Keratinocyte (primary cell): ENCODE measurements at regions not wholly inside any gene's neighbourhood (a gene's known extent, or its start where the extent isn't known, plus 50 kb on each side); places are given as distances from the start of the nearest gene placed in this dataset.

Experiments used
- DNase-seq: peaks from one replicate; pipeline ENCODE4 v3.0.0-alpha.2; 2011; ENCODE audit warnings: low read depth, missing footprints, low spot score
- FAIRE-seq: peaks from 2 replicates; lab custom pipeline; 2011; peaks lifted over from hg19 to GRCh38; lab: Jason Lieb, UNC
- H2AFZ ChIP-seq: 2 replicates; pipeline ENCODE4 v1.6.0; 2012; ENCODE audit warnings: low read length, control low read depth, inconsistent platforms; ENCODE audit not compliant: control insufficient read depth
- H3K27ac ChIP-seq: 2 replicates; pipeline ENCODE4 v1.5.1; 2011; ENCODE audit warnings: low read length; ENCODE audit not compliant: control insufficient read depth, insufficient read depth
- H3K27me3 ChIP-seq: 3 replicates; pipeline ENCODE4 v1.6.0; 2011; ENCODE audit warnings: low read length; ENCODE audit not compliant: control insufficient read depth, insufficient read depth; ENCODE audit errors: extremely low read depth
- H3K36me3 ChIP-seq, 2 experiments: 2 replicates in 1 of 2; 3 replicates in 1 of 2; pipeline ENCODE4 v1.5.1; 2011; ENCODE audit warnings: low read length in 2 of 2, mild to moderate bottlenecking in 1 of 2; ENCODE audit not compliant: control insufficient read depth in 2 of 2, insufficient read depth in 2 of 2; ENCODE audit errors: extremely low read depth in 1 of 2
- H3K4me1 ChIP-seq: 3 replicates; pipeline ENCODE4 v1.5.1; 2011; ENCODE audit warnings: low read length; ENCODE audit not compliant: control insufficient read depth, insufficient read depth; ENCODE audit errors: extremely low read depth
- H3K4me2 ChIP-seq: 3 replicates; pipeline ENCODE4 v1.6.0; 2011; ENCODE audit warnings: low read depth, low read length; ENCODE audit not compliant: control insufficient read depth, insufficient read depth; ENCODE audit errors: extremely low read depth
- H3K4me3 ChIP-seq, 3 experiments: fragments of 200-600 bp in 1 of 3; sonication (generic) in 1 of 3; 2 replicates in 2 of 3; 3 replicates in 1 of 3; pipeline ENCODE4 v1.5.1; 2011 to 2016; ENCODE audit warnings: low read length in 3 of 3, mild to moderate bottlenecking in 3 of 3, control low read depth in 2 of 3, inconsistent platforms in 1 of 3, low read depth in 1 of 3, mixed read lengths in 1 of 3, mixed run types in 1 of 3, moderate library complexity in 1 of 3; ENCODE audit not compliant: control insufficient read depth in 2 of 3, insufficient read depth in 2 of 3; ENCODE audit errors: extremely low read depth in 1 of 3
- H3K79me2 ChIP-seq: 2 replicates; pipeline ENCODE4 v1.6.0; 2012; ENCODE audit warnings: low read length; ENCODE audit not compliant: control insufficient read depth, insufficient read depth
- H3K9ac ChIP-seq: 3 replicates; pipeline ENCODE4 v1.6.0; 2011; ENCODE audit warnings: low read length; ENCODE audit not compliant: control insufficient read depth, insufficient read depth; ENCODE audit errors: extremely low read depth
- H3K9me1 ChIP-seq: 3 replicates; pipeline ENCODE4 v1.6.0; 2011; ENCODE audit warnings: low read length; ENCODE audit not compliant: control insufficient read depth, insufficient read depth; ENCODE audit errors: extremely low read depth
- H3K9me3 ChIP-seq: 2 replicates; pipeline ENCODE4 v1.5.1; 2012; ENCODE audit warnings: low read depth, low read length; ENCODE audit not compliant: control insufficient read depth
- H4K20me1 ChIP-seq: 3 replicates; pipeline ENCODE4 v1.6.0; 2011; ENCODE audit warnings: low read length; ENCODE audit not compliant: control insufficient read depth, insufficient read depth; ENCODE audit errors: extremely low read depth
- CTCF ChIP-seq, 3 experiments: IDR thresholded peaks in 1 of 3; conservative IDR thresholded peaks in 1 of 3; optimal IDR thresholded peaks in 1 of 3; 2 replicates in 2 of 3; 3 replicates in 1 of 3; pipeline versions ENCODE3 to v1.5.1; 2011; ENCODE audit warnings: low read length in 3 of 3, mild to moderate bottlenecking in 3 of 3, moderate library complexity in 2 of 3, control low read depth in 1 of 3, inconsistent platforms in 1 of 3; ENCODE audit not compliant: insufficient read depth in 2 of 3; ENCODE audit errors: extremely low read depth in 1 of 3
- EZH2 ChIP-seq: IDR thresholded peaks from one replicate; pipeline ENCODE4 v1.6.1; 2012; ENCODE audit warnings: inconsistent platforms, mild to moderate bottlenecking, low read length, moderate library complexity
- dilution Hi-C: fragments of 300-500 bp; cut with MboI; formaldehyde crosslinking; loops from one replicate; pipeline ENCODE4 v1.7.0; 2020; ENCODE audit warnings: low sequenced_read_pairs; ENCODE audit not compliant: extremely low pct_ligation_motif_present

GRCh38 chr12:65651060-65651459 lies 173.2 kb upstream of the HMGA2 start:
- Histone ChIP-seq H3K4me1 (peaks cover 62% of the 10 kb centered on the region), H3K4me3 (no peak overlapping the region), H3K36me3 (no peaks in the 10 kb centered on the region), H3K9ac (no peak overlapping the region), H3K9me1 (no peaks in the 10 kb centered on the region), H3K27me3 (no peaks in the 10 kb centered on the region), H3K79me2 (no peaks in the 10 kb centered on the region), H3K9me3 (no peaks in the 10 kb centered on the region), H2AFZ (no peak overlapping the region), H3K27ac (peak overlapping the region; percentile 4), H3K4me2 (no peak overlapping the region), H4K20me1 (no peaks in the 10 kb centered on the region)
- dilution Hi-C loops, result no loop called here
- FAIRE-seq (no peak), DNase-seq (no peak)
- TF ChIP-seq EZH2 (no peak), CTCF (optimal IDR thresholded peaks at IDR 0.05 in 1 of 3, IDR thresholded peaks at IDR 0.05 in 1 of 3, conservative IDR thresholded peaks at IDR 0.05 in 1 of 3; ENCODE audit: extremely low read depth in 1 of 3, insufficient read depth in 2 of 3, low read length in 3 of 3) (no peak)

GRCh38 chr12:65653321-65653720 lies 171.0 kb upstream of the HMGA2 start:
- Histone ChIP-seq H3K27ac (no peak overlapping the region), H3K4me3 (no peak overlapping the region), H3K9me1 (no peaks in the 10 kb centered on the region), H3K27me3 (no peaks in the 10 kb centered on the region), H3K79me2 (no peaks in the 10 kb centered on the region), H3K4me2 (no peak overlapping the region), H3K4me1 (peaks cover 74% of the 10 kb centered on the region), H4K20me1 (no peaks in the 10 kb centered on the region), H3K36me3 (no peaks in the 10 kb centered on the region), H3K9me3 (no peaks in the 10 kb centered on the region), H3K9ac (no peak overlapping the region), H2AFZ (no peak overlapping the region)
- dilution Hi-C loops, result no loop called here
- FAIRE-seq, result peak; percentile 64
- TF ChIP-seq EZH2 (no peak), CTCF (optimal IDR thresholded peaks at IDR 0.05 in 1 of 3, IDR thresholded peaks at IDR 0.05 in 1 of 3, conservative IDR thresholded peaks at IDR 0.05 in 1 of 3; ENCODE audit: extremely low read depth in 1 of 3, insufficient read depth in 2 of 3, low read length in 3 of 3) (no peak)
- no peak for DNase-seq
